GF-D8 (cell line): ENCODE measurements at regions not wholly inside any gene's neighbourhood (a gene's known extent, or its start where the extent isn't known, plus 50 kb on each side); places are given as distances from the start of the nearest gene placed in this dataset.

Experiments used
- DNase-seq: peaks from one replicate; lab custom pipeline; 2025; lab: John Stamatoyannopoulos, UW

GRCh38 chrY:7464742-7465141 lies 553.2 kb upstream of the AMELY start:
- DNase-seq, result no peak

GRCh38 chrY:7463711-7464110 lies 552.2 kb upstream of the AMELY start:
- no peak for DNase-seq

DNA sequence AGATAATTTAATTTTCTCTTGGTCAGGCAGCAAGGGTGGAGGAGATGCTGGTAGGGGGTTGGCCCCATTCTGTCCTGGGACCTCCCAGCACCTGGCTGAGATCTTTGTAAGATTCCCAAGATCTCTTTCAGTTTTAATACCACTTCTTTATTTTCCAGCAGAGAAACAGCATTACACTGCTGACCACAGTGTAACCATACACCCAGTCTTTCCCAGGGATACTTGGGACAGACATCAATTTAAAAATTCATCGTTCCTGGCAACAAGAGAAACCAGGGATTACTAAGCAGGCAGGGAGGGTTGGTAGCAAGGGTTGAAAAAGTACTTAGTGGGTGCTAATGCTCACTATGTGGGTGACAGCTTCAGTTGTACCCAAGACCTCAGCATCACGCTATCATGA lies 551.6 kb upstream of the AMELY start:
- DNase-seq, result no peak

GRCh38 chrY:7462657-7463056 lies 551.1 kb upstream of the AMELY start:
- DNase-seq, result no peak

GRCh38 chrY:7461873-7462525 lies 550.4 kb upstream of the AMELY start:
- DNase-seq, result no peak

GRCh38 chrY:7459802-7460201 lies 548.2 kb upstream of the AMELY start:
- no peak for DNase-seq

DNA sequence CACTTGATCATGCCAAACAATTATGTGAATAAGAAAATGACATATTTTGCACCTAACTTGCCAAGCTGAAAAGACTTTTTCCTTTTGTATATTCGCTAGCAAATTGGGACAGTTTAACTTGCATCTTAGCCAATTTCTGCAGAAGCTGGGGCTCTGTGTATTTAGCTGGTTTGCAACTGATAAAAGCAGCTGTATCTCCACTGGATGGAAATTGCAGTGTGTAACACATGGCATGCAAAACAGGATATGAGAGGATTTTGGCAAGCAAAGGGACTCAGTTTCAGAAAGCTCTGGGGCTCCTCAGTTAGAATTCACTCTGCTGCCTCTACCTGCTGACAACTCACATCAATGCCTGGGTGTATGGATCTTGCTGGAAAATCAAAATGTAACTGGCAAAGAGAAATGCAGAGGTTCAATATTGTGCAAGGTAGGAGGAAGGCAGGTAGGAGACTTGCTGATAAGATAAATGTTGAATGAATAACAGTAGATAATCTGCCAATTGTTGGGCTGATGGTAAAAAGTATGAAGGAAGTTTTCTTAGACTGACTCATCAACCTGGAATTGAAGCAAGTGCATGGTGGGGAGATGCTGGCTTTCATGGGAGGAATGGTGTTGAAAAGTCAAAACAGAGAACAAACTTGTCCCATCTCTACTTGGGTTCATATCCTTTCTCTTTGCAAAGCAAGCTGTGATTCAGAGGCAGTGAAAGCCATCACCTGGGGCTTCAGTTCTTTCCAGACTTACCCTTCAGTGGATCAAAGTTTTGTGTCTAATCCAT lies 546.9 kb upstream of the AMELY start:
- DNase-seq, result no peak

GRCh38 chrY:7457286-7458015 lies 545.9 kb upstream of the AMELY start:
- no peak for DNase-seq

DNA sequence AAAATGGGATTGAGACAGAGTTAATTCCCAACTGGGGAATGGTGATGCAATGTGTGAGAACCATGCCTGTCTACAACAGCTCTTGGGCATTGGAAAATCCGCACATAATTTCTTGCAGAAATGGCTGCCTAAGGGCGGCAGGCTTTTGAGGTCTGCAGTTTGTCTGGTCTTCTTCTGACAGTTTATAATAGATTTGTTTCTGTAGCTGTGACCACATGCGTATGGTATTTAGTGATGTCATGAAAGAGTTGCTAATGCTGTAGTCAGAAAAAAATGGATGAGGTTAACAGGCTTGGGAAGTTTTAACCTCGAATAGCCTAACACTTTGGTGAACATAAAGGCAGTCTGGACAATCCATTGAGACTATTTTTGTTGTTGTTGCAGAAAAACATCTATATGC lies 544.1 kb upstream of the AMELY start:
- DNase-seq, result no peak

DNA sequence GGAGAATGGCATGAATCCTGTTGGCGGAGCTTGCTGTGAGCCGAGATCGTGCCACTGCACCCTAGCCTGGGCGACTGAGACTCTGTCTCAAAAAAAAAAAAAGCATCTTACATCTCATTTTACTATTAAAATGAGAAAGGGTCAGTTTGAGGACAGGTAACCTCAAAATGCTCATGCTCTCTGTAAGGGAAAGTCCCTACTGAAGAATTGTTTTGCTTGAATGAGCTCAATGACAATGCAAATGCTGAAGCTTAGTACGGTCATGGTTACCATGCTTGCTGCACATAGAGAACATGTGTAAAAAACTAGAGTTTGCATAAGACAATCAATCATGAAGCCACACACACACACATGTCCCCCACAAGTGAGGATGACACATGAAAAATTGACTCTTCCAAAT lies 541.8 kb upstream of the AMELY start:
- DNase-seq, result no peak

- DNase-seq, result no peak
Measured at GRCh38 chrY:7452246-7452645, 540.7 kb upstream of the AMELY start.

DNA sequence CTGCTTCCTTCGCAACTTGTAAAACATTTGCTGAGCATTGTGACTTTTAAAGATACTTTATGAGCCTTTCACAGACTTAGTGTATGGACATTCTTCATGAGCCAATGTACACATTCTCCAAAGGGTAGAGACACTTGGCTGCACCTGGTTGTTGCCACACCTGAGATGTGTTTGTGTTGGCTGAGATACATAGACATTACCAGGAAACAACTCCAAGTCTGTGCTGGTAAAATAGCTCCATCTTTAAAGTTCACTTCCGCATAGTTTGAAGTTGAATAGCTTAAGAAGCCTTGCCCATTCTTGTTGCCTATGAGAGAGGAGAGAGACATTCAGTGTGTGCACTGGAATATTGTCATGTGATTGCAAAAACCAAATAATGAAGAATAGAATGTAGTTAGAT lies 538.3 kb upstream of the AMELY start:
- DNase-seq, result no peak

DNA sequence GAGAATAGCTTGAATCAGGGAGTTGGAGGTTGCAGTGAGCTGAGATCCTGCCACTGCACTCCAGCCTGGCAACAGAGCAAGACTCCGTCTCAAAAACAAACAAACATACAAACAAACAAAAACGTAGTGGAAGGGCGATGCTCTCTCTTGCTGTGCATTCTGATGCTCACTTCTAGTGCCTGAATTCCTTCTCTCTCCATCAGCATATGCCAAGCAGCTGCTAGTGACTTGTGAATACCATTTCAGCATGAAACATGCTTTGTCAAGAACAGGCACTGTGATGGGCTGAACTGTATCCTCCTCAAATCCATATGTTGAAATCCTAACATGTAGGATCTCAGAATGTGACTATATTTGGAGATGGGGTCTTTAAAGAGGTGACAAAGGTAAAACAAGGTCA lies 537.1 kb upstream of the AMELY start:
- DNase-seq, result no peak

GRCh38 chrY:7447881-7448516 lies 536.4 kb upstream of the AMELY start:
- DNase-seq, result no peak

GRCh38 chrY:7444141-7444540 lies 532.6 kb upstream of the AMELY start:
- DNase-seq, result no peak

DNA sequence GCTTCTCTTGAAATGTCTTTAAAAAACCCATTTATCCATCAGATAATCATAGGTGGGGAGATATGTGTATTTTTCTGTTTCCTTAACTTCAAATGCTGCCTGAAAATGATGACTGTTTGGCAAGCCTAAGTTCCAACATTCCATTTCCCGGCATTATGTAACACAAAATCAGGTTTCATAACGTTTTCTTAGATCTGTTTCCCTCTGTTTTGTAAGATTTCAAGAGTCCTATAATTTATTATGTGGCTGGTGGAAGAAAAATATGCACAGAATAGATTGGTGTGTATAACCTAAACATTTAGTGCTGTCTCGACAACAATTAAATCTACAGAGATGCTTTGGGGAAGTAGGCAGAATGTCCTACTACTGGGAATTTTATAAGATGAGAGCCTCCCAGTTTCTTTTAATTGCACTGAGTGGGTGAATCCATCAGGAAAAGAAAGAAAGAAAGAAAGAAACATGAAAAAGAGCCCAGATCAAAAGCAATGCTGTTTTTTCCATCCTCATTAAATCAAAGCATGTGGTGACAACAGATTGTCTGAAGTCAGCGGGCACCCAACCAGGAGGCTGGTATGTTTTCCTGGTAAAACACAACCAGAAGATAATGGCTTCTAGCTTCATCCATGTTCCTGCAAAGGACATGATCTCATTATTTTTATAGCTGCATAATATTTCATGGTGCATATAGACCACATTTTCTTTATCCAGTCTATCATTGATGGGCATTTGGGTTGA lies 529.4 kb upstream of the AMELY start:
- DNase-seq, result no peak

GRCh38 chrY:7437086-7437485 lies 525.5 kb upstream of the AMELY start:
- no peak for DNase-seq

- no peak for DNase-seq
Measured at GRCh38 chrY:7433817-7434809, 522.6 kb upstream of the AMELY start.

DNA sequence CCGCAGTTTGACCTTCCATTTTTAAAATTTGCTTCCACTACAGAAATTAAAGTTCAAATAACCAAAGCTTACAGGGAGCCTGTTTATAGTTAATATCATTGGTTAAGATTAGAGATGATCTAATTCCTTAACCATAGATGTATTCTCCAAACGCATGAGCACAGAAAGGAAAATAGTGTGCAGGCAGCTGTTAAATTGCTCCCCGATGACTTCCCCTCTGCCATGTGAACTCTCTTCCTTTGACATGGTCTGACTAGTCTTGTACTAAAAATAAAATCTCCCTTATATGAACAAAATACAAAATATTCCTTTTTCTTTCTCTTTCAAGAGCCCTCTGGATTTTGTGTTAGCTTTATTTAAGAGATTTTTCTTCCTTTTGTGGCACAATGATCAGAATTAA lies 507.6 kb upstream of the AMELY start:
- no peak for DNase-seq

DNA sequence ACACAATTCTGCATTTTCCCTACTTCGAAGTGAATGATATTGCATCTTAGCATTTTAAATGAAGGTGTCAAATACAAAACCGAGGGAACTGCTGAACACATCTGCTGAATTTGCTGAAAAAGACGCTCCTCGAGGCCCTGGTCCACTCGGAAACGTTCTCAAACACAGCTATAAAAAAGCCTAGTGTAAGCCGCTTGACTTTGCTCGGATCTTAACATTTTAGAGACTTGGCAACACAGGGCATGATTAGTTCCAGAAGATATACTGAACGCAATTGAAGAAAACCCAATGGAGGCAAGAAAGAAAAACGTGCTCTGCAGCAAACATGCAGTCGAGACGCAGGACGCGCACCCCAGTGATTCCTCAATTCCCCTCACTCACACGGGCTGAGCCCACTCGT lies 506.4 kb upstream of the AMELY start:
- no peak for DNase-seq

- DNase-seq, result no peak
Measured at GRCh38 chrY:7416406-7416805, 504.9 kb upstream of the AMELY start.
